Activated naive CD8-positive, alpha-beta T cell treated with anti-CD3 and anti-CD28 coated beads for 36 hours (primary cell): ENCODE measurements at regions not wholly inside any gene's neighbourhood (a gene's known extent, or its start where the extent isn't known, plus 50 kb on each side); places are given as distances from the start of the nearest gene placed in this dataset.
"Not testable (repeated sequence)": the region's sequence is repeated elsewhere in the genome, so short reads cannot be mapped to it uniquely, and the experiment has no call there.

Source experiments
- DNase-seq: peaks from one replicate; pipeline ENCODE4 v3.0.0; 2021
- H3K27ac Mint-ChIP-seq: one replicate; pipeline ENCODE4 v1.8.0; 2022; ENCODE audit warnings: mild to moderate bottlenecking, moderate library complexity, mixed read lengths
- H3K27me3 Mint-ChIP-seq: one replicate; pipeline ENCODE4 v1.8.0; 2022; ENCODE audit warnings: mild to moderate bottlenecking, mixed read lengths
- H3K36me3 Mint-ChIP-seq: one replicate; pipeline ENCODE4 v1.8.0; 2021; ENCODE audit warnings: mild to moderate bottlenecking, mixed read lengths
- H3K4me1 Mint-ChIP-seq: one replicate; pipeline ENCODE4 v1.8.0; 2021; ENCODE audit warnings: mixed read lengths
- H3K4me3 Mint-ChIP-seq: one replicate; pipeline ENCODE4 v1.8.0; 2022; ENCODE audit warnings: mild to moderate bottlenecking, moderate library complexity, mixed read lengths
- H3K9me3 Mint-ChIP-seq: one replicate; pipeline ENCODE4 v1.8.0; 2022; ENCODE audit warnings: mixed read lengths

DNA sequence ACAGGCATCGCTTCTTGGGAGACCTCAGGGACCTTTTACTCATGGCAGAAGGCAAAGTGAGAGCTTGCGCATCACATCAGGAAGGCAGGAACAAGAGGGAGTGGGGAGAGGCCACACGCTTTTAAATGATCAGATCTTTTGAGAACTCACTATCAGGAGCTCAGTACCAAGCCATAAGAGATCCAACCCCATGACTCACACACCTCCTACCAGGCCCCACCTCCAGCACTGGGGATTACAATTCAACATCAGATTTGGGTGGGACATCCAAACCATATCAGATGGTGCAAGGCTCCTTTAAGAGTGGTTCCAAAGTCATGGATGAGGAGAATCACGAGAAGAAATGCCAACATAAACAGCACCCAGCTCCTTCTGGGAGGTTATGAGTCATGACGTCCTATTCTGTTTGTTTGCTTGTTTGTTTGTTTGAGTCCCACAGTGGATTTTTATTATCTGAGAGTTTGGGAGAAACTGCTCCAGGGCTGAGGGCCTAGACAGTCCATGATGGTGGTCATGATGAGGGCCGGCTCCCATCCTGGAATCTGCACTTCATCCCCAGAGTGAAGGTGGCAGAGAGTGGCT lies 453.5 kb downstream of the GADD45G start:
- Mint-ChIP-seq H3K9me3 (peaks cover 8% of the 10 kb centered on the region), H3K4me1 (no peaks in the 10 kb centered on the region), H3K27me3 (peaks cover 11% of the 10 kb centered on the region), H3K27ac (no peak overlapping the region), H3K36me3 (no peaks in the 10 kb centered on the region), H3K4me3 (no peak overlapping the region)
- DNase-seq = no peak

DNA sequence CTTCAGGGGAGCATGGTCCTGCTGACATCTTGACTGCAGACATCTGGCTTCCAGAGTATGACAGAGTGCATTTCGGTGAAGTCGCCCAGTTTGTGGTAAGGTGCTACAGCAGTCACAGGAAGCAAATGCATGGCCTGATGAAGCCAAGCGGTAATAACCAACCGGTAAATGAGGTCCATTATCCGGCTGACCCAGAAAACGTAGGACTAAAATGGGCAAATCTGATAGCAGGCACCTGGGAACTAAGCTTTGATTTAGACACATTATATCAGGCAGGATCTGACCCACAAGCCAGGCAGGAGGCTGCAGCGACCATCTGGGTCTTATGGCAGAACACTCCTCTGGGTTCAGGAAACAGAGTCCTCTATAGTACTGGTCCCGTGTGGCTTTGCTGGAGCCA lies 454.6 kb downstream of the GADD45G start:
- H3K4me3 Mint-ChIP-seq = no peak overlapping the region
- DNase-seq = no peak
- no peaks in the 10 kb centered on the region for H3K36me3 Mint-ChIP-seq
- peaks cover 6% of the 10 kb centered on the region for H3K27me3 Mint-ChIP-seq
- peaks cover 8% of the 10 kb centered on the region for H3K9me3 Mint-ChIP-seq
- no peak overlapping the region for H3K27ac Mint-ChIP-seq
- H3K4me1 Mint-ChIP-seq = no peaks in the 10 kb centered on the region

DNA sequence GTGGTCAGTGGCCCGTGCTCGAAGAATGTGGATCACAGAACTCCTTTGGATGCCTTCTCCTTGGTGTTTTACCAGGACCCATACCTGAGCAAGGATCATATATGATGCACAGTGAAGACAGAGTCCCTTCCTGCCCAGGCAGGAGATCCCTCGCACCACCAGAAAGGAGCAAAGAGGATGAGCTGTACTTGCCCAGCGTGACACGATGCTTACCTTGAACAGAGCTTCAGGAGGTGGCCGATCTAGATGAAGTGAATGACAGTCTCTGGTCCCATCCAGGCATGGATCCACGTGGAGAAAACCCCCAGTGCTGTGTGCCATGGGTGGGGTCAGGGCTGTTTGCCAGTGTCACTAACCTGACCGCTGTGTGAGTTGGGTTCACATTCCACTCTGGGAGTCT lies 455.4 kb downstream of the GADD45G start:
- Mint-ChIP-seq H3K4me3 (no peak overlapping the region), H3K9me3 (peaks cover 6% of the 10 kb centered on the region), H3K36me3 (no peaks in the 10 kb centered on the region), H3K4me1 (no peaks in the 10 kb centered on the region), H3K27me3 (peaks cover under 1% of the 10 kb centered on the region), H3K27ac (no peak overlapping the region)
- no peak for DNase-seq

DNA sequence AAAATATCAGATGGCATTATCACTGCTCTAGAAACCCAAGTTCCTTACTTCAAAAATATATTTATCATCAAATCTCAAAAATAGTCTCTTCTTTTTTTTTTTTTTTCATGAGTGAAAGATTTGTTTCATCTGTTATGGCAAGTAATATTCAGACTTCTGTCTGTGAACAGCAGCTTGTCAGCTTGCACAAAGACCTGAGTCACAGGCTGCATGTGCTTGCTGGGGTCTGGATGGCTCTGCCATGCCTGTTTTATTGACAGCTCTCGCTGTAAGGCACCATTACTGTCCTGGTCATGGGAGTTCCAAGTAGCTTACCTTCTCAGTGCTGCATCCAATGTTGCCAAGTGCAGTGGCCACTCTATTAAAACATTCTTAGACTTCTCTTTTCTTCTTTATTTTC lies 456.4 kb downstream of the GADD45G start:
- no peak overlapping the region for H3K27ac Mint-ChIP-seq
- H3K36me3 Mint-ChIP-seq = no peaks in the 10 kb centered on the region
- H3K9me3 Mint-ChIP-seq = no peaks in the 10 kb centered on the region
- no peak for DNase-seq
- no peaks in the 10 kb centered on the region for H3K4me1 Mint-ChIP-seq
- H3K4me3 Mint-ChIP-seq = no peak overlapping the region
- no peaks in the 10 kb centered on the region for H3K27me3 Mint-ChIP-seq

DNA sequence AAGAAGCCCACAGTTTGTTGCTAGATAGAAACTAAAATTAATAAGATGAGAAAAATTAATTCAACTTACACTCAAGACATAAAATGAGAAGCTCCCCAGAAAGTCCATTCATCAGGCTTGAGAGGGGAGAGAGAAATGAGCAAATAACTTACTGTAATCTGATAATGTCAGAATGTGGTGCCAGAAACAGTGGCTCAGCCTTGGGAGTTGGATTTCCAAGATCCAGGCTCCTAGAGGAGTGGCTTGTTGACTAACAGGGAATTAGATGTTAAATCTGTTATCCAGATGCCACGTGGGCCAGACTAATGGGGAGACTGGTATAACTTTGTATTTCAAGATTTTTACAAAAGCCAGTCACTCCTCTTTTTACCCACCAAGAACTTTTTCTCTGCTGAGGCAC lies 458.2 kb downstream of the GADD45G start:
- no peaks in the 10 kb centered on the region for H3K27me3 Mint-ChIP-seq
- no peaks in the 10 kb centered on the region for H3K36me3 Mint-ChIP-seq
- no peak overlapping the region for H3K4me3 Mint-ChIP-seq
- H3K4me1 Mint-ChIP-seq = no peaks in the 10 kb centered on the region
- H3K27ac Mint-ChIP-seq = no peak overlapping the region
- no peak for DNase-seq
- H3K9me3 Mint-ChIP-seq = no peaks in the 10 kb centered on the region

DNA sequence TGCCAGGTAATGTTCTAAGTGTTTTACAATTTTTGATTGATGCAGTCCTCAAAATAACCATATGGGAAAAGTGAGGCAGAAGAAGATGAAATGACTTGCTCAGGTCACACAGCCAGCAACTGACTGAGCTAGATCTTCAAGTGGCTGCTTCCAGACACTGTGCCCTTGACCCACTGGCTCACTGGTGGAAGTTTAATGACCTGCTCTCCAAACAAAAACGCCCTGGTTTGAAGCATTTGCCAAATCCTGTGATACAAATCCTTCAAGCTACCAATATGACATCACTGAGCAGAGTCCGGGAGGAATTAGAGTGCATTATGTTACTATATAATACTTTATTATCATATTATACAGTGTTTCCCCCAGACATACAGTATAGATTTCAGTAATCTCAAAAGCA lies 459.4 kb downstream of the GADD45G start:
- no peak overlapping the region for H3K27ac Mint-ChIP-seq
- H3K27me3 Mint-ChIP-seq = peaks cover 2% of the 10 kb centered on the region
- no peak for DNase-seq
- H3K4me3 Mint-ChIP-seq = no peak overlapping the region
- H3K9me3 Mint-ChIP-seq = no peaks in the 10 kb centered on the region
- no peaks in the 10 kb centered on the region for H3K36me3 Mint-ChIP-seq
- no peaks in the 10 kb centered on the region for H3K4me1 Mint-ChIP-seq

DNA sequence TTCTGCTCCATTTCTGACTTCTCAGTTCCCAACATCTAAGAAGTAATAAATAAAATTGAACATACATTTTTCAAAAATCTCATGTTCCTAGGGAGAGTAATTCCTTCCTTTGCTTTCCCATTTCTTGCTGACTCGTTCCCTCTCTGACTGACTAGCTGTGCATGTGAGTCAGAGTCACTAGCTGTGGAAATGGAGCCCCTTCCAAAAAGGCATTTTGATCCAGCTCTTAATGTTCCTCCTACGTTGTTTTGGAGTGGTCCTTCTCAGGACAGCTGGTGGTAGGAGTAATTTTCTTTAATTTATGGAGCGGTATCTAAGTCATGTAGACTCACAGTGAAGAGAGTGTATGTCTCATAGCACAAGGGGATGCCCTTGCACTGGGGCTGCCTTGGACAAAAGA lies 460.2 kb downstream of the GADD45G start:
- Mint-ChIP-seq H3K9me3 (no peaks in the 10 kb centered on the region), H3K4me1 (no peaks in the 10 kb centered on the region), H3K27ac (no peak overlapping the region), H3K27me3 (peaks cover 4% of the 10 kb centered on the region), H3K4me3 (no peak overlapping the region), H3K36me3 (no peaks in the 10 kb centered on the region)
- DNase-seq = no peak

DNA sequence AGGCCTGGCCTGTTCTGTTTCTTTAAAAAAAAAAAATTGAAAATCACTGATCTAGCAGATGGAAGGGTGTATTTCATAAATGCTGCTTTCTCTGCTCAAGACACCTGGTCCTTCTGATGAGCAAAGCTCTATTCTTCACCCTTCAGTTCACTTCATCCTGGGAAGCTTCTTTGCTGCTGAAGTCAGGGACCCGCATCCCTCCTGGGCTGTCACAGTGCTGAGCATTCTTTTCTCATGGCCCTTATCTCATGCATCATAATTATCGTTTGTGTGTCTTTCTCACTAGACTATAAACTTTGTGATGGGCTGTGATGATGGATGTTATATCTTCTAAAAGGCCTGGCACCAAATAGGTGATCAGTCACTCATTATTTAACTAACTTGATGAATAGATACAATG lies 461.0 kb downstream of the GADD45G start:
- Mint-ChIP-seq H3K27me3 (peaks cover 4% of the 10 kb centered on the region), H3K27ac (no peak overlapping the region), H3K4me1 (no peaks in the 10 kb centered on the region), H3K4me3 (no peak overlapping the region), H3K36me3 (no peaks in the 10 kb centered on the region), H3K9me3 (no peaks in the 10 kb centered on the region)
- no peak for DNase-seq

DNA sequence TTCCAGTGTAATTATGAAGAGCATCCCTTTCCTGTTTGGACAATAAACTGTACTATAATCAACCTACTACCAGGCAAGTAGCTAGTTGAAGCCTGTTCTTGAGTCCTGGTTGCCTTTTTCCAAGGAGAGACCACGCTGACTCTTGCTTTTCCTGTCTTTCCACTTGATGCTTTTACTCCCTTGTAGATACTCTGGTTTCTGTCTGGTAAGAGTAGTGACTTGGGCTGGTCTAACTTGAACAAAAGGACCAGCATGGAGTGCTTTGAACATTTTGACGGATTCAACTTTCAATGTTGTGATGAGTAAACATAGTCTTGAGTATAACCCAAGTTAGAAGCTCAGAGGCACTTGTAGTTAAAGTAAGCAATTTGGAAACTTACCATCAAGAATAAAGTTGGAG lies 464.3 kb downstream of the GADD45G start:
- no peak for DNase-seq
- no peak overlapping the region for H3K4me3 Mint-ChIP-seq
- no peaks in the 10 kb centered on the region for H3K9me3 Mint-ChIP-seq
- no peak overlapping the region for H3K27ac Mint-ChIP-seq
- peaks cover 8% of the 10 kb centered on the region for H3K27me3 Mint-ChIP-seq
- no peaks in the 10 kb centered on the region for H3K4me1 Mint-ChIP-seq
- no peaks in the 10 kb centered on the region for H3K36me3 Mint-ChIP-seq

DNA sequence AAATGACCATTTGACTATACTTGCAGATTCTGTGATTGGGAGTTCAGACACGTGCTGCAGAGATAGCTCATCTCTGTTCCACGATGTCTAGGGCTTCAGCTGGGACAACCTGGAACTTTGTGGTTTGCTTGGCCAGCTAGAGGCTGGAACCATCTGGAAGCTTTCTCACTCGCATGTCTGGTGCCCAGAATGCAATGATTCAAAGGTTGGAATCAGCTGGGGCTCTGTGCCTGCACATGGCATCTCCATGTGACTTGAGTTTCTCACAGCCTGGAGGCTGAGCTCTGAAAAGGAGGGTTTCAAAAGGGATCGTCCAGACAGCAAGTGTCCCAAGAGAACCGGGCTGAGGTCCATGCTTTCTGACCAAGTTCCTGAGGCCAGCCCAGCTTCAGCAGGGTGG lies 465.2 kb downstream of the GADD45G start:
- Mint-ChIP-seq H3K9me3 (no peaks in the 10 kb centered on the region), H3K4me1 (no peaks in the 10 kb centered on the region), H3K36me3 (no peaks in the 10 kb centered on the region), H3K27me3 (peaks cover 14% of the 10 kb centered on the region), H3K27ac (no peak overlapping the region), H3K4me3 (no peak overlapping the region)
- no peak for DNase-seq

DNA sequence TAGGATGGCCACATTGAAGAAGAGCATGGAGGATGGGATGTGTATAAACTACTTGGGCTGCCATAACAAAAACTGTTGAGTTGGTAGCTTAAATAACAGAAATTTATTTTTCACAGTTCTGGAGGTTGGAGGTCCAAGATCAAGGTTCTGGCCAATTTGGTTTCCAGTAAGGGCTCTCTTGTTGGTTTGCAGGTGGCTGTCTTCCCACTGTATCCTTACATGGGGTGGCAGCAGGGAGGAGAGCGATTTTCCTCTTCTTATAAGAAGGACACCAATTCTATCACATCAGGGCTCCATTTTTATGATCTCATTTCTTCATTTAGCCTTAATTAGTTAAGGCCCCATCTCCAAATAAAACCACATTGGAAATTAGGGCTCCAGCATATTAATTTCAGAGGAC lies 465.7 kb downstream of the GADD45G start:
- no peaks in the 10 kb centered on the region for H3K9me3 Mint-ChIP-seq
- H3K4me1 Mint-ChIP-seq = no peaks in the 10 kb centered on the region
- no peak overlapping the region for H3K27ac Mint-ChIP-seq
- H3K27me3 Mint-ChIP-seq = peaks cover 14% of the 10 kb centered on the region
- DNase-seq = no peak
- H3K4me3 Mint-ChIP-seq = no peak overlapping the region
- no peaks in the 10 kb centered on the region for H3K36me3 Mint-ChIP-seq

DNA sequence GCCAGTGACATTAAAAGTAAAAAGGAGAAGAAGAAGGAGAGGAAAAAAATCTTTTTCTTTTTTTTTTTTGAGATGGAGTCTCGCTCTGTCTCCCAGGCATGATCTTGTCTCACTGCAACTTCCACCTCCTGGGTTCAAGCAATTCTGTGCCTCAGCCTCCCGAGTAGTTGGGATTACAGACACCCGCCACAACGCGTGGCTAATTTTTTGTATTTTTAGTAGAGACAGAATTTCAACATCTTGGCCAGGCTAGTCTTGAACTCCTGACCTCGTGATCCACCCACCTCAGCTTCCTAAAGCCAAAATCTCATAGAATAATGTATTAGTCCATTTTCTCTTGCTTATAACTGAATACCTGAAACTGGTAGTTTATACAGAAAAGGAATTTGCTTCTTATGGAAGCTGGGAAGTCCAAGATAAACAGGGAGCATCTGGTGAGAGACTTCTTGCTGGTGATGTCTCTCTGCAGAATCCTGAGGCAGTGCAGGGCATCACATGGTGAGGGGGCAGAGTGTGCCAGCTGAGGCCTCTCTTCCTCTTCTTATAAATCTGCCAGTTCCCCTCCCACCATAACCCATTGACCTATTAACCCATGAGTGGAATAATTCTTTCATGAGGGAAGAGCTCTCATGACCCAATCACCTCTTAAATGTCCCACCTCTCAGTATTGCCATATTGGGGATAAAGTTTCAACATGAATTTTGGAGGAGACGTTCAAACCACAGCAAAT lies 466.3 kb downstream of the GADD45G start:
- Mint-ChIP-seq H3K9me3 (no peaks in the 10 kb centered on the region), H3K4me3 (no peak overlapping the region), H3K4me1 (no peaks in the 10 kb centered on the region), H3K27ac (no peak overlapping the region), H3K27me3 (peaks cover 19% of the 10 kb centered on the region), H3K36me3 (no peaks in the 10 kb centered on the region)
- no peak for DNase-seq

DNA sequence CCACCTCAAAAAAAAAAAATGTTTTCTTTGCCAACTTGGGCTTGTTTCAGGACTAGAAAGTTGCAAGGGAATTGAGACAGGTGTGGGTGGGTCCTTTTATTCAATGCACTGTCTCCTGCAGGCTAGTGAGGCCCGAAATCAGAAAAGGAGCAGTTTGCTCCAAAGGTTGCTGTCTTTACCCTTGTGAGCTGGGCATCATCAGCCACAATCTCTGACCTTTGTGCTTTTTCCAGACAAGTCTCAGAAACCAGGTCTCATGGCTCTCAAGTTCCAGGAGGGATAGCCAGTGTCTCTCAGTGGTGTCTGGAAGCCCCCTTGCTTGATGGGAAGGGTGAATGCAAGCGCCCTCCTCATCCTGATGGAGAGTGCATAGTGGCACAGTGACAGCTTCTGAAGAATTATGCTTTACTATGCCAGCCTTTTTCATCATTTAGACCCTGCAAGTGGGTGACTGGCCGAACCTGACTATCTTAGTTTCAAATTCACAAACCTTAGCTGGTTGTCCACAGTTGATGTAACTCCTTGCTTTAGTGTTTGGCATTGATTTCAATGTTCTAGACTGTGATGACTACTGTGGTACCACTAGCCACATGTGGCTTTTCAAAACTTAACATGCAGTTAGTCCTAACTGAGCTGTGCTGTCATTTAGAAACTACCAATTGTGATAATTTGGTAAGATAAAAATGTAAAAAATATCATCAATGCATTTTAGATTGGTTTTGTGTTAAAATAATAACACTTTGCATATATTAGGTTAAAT lies 468.6 kb downstream of the GADD45G start:
- no peaks in the 10 kb centered on the region for H3K36me3 Mint-ChIP-seq
- peaks cover 5% of the 10 kb centered on the region for H3K4me1 Mint-ChIP-seq
- H3K27ac Mint-ChIP-seq = no peak overlapping the region
- peaks cover 39% of the 10 kb centered on the region for H3K27me3 Mint-ChIP-seq
- DNase-seq = no peak
- no peak overlapping the region for H3K4me3 Mint-ChIP-seq
- H3K9me3 Mint-ChIP-seq = no peaks in the 10 kb centered on the region

DNA sequence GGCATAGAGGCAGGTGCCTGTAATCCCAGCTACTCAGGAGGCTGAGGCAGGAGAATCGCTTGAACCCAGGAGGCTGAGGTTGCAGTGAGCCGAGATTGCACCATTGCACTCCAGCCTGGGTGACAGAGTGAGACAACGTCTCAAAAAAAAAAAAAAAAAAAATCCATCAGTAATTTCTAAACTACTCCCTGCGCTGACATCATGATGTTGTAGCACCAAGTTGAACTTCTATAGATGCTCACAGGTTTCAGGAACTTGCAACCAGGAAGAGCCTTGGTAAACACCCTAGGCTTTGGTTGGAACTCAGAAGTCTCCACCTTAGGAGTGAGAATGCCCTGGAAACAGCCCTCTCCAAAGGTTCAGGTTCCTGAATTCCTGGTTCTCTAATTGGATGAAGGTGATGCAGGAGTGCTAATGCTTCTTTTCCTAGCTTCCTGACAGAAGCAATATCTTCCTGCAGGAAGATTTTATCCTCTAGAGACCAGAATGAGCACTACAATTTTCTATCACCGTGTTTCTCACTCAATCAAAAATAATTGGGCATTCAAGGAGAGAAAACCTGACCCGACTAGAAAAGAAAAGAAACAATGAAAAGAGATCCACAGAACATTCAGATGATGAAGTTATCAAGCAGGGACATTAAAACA lies 469.6 kb downstream of the GADD45G start:
- Mint-ChIP-seq H3K9me3 (no peaks in the 10 kb centered on the region), H3K4me3 (no peak overlapping the region), H3K27me3 (peaks cover 45% of the 10 kb centered on the region), H3K4me1 (peaks cover 13% of the 10 kb centered on the region), H3K27ac (no peak overlapping the region), H3K36me3 (no peaks in the 10 kb centered on the region)
- DNase-seq = no peak

DNA sequence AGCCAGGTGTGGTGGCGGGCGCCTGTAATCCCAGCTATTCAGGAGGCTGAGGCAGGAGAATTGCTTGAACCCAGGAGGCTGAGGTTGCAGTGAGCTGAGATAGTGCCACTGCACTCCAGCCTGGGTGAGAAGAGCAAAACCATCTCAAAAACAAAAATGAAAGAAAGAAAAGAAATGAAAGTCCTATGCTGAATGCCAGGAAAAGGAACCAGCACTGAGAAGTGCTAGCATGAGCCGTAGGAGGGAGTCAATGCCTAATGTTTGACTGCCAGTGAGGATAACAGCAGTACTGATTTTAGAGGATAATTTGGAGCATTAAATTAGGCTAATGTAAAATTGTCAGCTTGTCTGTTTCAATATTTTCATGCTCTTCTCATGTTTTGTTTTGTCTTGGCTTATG lies 472.8 kb downstream of the GADD45G start:
- H3K4me1 Mint-ChIP-seq = peaks cover 13% of the 10 kb centered on the region
- peaks cover 52% of the 10 kb centered on the region for H3K27me3 Mint-ChIP-seq
- not testable (repeated sequence) for H3K4me3 Mint-ChIP-seq, H3K27ac Mint-ChIP-seq, H3K9me3 Mint-ChIP-seq, H3K36me3 Mint-ChIP-seq, DNase-seq
